ENCODE measurements at regions not wholly inside any gene's neighbourhood (a gene's known extent, or its start where the extent isn't known, plus 50 kb on each side); places are given as distances from the start of the nearest gene placed in this dataset.

- H3K27ac ChIP-seq: no peak overlapping the region
- H3K4me3 ChIP-seq: no peak overlapping the region
- H3K9me3 ChIP-seq: no peaks in the 10 kb centered on the region
- 70% methylated on average over 2 of the region's 2 CpGs for WGBS (ENCODE audit: insufficient coverage, low coverage, low lambda C conversion rate, missing lambda C conversion rate)
- H3K27me3 ChIP-seq: no peaks in the 10 kb centered on the region
- DNase-seq (no peak), ATAC-seq (no peak)
- H3K36me3 ChIP-seq: no peaks in the 10 kb centered on the region
- H3K4me1 ChIP-seq: no peaks in the 10 kb centered on the region
- TF ChIP-seq CTCF (IDR thresholded peaks at IDR 0.05): no peak
- intact Hi-C loops (cut with DNase I): no loop called here
These were observed 194.6 kb upstream of the PRNP start for GRCh38 chr20:4491643-4492042.

GRCh38 chr20:4490606-4491280, 195.5 kb upstream of the PRNP start:
- Histone ChIP-seq H3K36me3 (no peaks in the 10 kb centered on the region), H3K4me1 (no peaks in the 10 kb centered on the region), H3K4me3 (no peak overlapping the region), H3K27ac (no peak overlapping the region), H3K9me3 (no peaks in the 10 kb centered on the region), H3K27me3 (no peaks in the 10 kb centered on the region)
- 20% methylated on average over 6 of the region's 6 CpGs for WGBS (ENCODE audit: insufficient coverage, low coverage, low lambda C conversion rate, missing lambda C conversion rate)
- TF ChIP-seq CTCF (IDR thresholded peaks at IDR 0.05) (no peak), POLR2A (IDR thresholded peaks at IDR 0.05) (no peak)
- DNase-seq: no peak
- ATAC-seq: no peak
- intact Hi-C loops (cut with DNase I): no loop called here

GRCh38 chr20:4490045-4490444, 196.2 kb upstream of the PRNP start:
- ATAC-seq (no peak), DNase-seq (no peak)
- Histone ChIP-seq H3K4me3 (no peak overlapping the region), H3K9me3 (no peaks in the 10 kb centered on the region), H3K36me3 (no peaks in the 10 kb centered on the region), H3K27me3 (no peaks in the 10 kb centered on the region), H3K27ac (no peak overlapping the region), H3K4me1 (no peaks in the 10 kb centered on the region)
- WGBS (ENCODE audit: insufficient coverage, low coverage, low lambda C conversion rate, missing lambda C conversion rate): 65% methylated on average over 3 of the region's 3 CpGs
- TF ChIP-seq POLR2A (IDR thresholded peaks at IDR 0.05) (no peak), CTCF (IDR thresholded peaks at IDR 0.05) (no peak)
- intact Hi-C loops (cut with DNase I): no loop called here

- H3K27ac ChIP-seq: no peak overlapping the region
- ATAC-seq (no peak), DNase-seq (no peak)
- no peak overlapping the region for H3K4me3 ChIP-seq
- no peaks in the 10 kb centered on the region for H3K36me3 ChIP-seq
- H3K4me1 ChIP-seq: no peaks in the 10 kb centered on the region
- TF ChIP-seq CTCF (IDR thresholded peaks at IDR 0.05) (no peak), POLR2A (IDR thresholded peaks at IDR 0.05) (no peak)
- intact Hi-C loops (cut with DNase I): no loop called here
- no peaks in the 10 kb centered on the region for H3K9me3 ChIP-seq
- no peaks in the 10 kb centered on the region for H3K27me3 ChIP-seq
- 62% methylated on average over 9 of the region's 9 CpGs for WGBS (ENCODE audit: insufficient coverage, low coverage, low lambda C conversion rate, missing lambda C conversion rate)
These were observed 197.6 kb upstream of the PRNP start for GRCh38 chr20:4488407-4489339.

All from right lobe of liver (tissue), 6 donors.